ENCODE measurements at regions not wholly inside any gene's neighbourhood (a gene's known extent, or its start where the extent isn't known, plus 50 kb on each side); places are given as distances from the start of the nearest gene placed in this dataset.

GRCh38 chr6:14063756-14064155 is 53.8 kb upstream of the CD83 start:
- DNase-seq (ENCODE audit: low read depth in 3 of 3): no peak

GRCh38 chr6:14065350-14065749 is 52.2 kb upstream of the CD83 start:
- DNase-seq (ENCODE audit: low read depth in 3 of 3): no peak

GRCh38 chr6:14066782-14067406 is 50.7 kb upstream of the CD83 start:
- DNase-seq (ENCODE audit: low read depth in 3 of 3): no peak

GRCh38 chr6:14067656-14068055 is 49.9 kb upstream of the CD83 start:
- no peak for DNase-seq (ENCODE audit: low read depth in 3 of 3)

Measured in stimulated activated CD4-positive, alpha-beta T cell treated with anti-CD3 and anti-CD28 coated beads, TNF-alpha, amount 100 ng/mL, for 48 hours (primary cell).